ENCODE measurements at regions not wholly inside any gene's neighbourhood (a gene's known extent, or its start where the extent isn't known, plus 50 kb on each side); places are given as distances from the start of the nearest gene placed in this dataset.

DNA sequence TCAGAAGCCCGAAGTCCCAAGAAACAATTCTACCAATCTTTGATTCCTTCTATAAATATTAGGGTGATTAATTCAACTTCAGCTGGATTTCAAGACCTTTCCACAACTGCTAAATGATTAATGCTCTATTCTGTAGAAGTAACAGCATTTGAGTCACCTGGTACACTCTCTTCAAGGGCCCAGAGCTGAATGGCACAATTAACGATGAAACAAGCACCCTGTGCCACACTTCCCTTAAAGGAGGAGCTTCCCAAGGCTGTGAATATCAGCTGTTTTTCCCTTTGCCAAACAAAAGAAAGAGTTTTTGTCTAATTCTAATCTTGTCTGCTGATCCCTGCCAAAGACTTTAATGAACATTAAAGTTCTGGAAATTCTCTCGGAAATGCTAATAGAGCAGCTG is 56.0 kb downstream of the BOD1L2 start:
- no peak for ATAC-seq (replicated peaks)
- Mint-ChIP-seq H3K27me3 (peaks cover 17 to 38% of the 10 kb centered on the region in 2 donors), H3K9me3 (no peaks in the 10 kb centered on the region), H3K27ac (no peak overlapping the region), H3K4me3 (no peak overlapping the region), H3K36me3 (no peaks in the 10 kb centered on the region), H3K4me1 (no peaks in the 10 kb centered on the region)
- DNase-seq = no peak

GRCh38 chr18:57205641-57206040 is 58.8 kb downstream of the BOD1L2 start:
- H3K27me3 Mint-ChIP-seq = peaks cover 29 to 44% of the 10 kb centered on the region in 2 donors
- H3K9me3 Mint-ChIP-seq = no peaks in the 10 kb centered on the region
- peaks cover 7 to 8% of the 10 kb centered on the region in 2 donors for H3K4me1 Mint-ChIP-seq
- no peaks in the 10 kb centered on the region for H3K36me3 Mint-ChIP-seq
- ATAC-seq (replicated peaks) (no peak), DNase-seq (no peak)
- H3K27ac Mint-ChIP-seq = no peak overlapping the region
- H3K4me3 Mint-ChIP-seq = no peak overlapping the region

- Mint-ChIP-seq H3K9me3 (no peaks in the 10 kb centered on the region), H3K27ac (no peak overlapping the region), H3K27me3 (peaks cover 36 to 47% of the 10 kb centered on the region in 2 donors), H3K4me3 (no peak overlapping the region), H3K4me1 (peaks cover 7 to 8% of the 10 kb centered on the region in 2 donors), H3K36me3 (no peaks in the 10 kb centered on the region)
- DNase-seq (no peak), ATAC-seq (replicated peaks) (no peak)
Measured at GRCh38 chr18:57207124-57207916, 60.4 kb downstream of the BOD1L2 start.

DNA sequence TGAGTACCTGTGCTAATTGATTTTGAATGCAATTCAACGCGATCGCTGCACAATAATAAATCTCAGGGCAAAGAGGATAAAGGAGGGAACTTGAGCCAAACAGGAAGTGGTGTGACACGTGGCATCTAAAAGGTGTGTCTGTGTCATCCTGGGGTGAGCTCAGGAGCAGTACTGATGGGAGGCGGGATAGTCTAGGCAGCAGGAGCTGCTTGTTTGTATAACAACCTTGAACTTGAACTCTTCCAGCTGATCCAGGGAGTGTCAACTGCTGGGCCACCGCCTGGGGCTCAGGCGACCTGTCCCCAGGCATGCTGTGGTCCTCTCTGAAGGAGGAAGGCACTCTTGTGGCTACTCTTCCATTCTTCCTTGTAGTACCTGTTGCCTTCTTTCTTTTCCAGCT is 61.2 kb downstream of the BOD1L2 start:
- H3K27me3 Mint-ChIP-seq = peaks cover 40 to 51% of the 10 kb centered on the region in 2 donors
- DNase-seq = no peak
- no peak for ATAC-seq (replicated peaks)
- H3K27ac Mint-ChIP-seq = no peak overlapping the region
- H3K9me3 Mint-ChIP-seq = no peaks in the 10 kb centered on the region
- no peak overlapping the region for H3K4me3 Mint-ChIP-seq
- peaks cover 7 to 8% of the 10 kb centered on the region in 2 donors for H3K4me1 Mint-ChIP-seq
- no peaks in the 10 kb centered on the region for H3K36me3 Mint-ChIP-seq

DNA sequence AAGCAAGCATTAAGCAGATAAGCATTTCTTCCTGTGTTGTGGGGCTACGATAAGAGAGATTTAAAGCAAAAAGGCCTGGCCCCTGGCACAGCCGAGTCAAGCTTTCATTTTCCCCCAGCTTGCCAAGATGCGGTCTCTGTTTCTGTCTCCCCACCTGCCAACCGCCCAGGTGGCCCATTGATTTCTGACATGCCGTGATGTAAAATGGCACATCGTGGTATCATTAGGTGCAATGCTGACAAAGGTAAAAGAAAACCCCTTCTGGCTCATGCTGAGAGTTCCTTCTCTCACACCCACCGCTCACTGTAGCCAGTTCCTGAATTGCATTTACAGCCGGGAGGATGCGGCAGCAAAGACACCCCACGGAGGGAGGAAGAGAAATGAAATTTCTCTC is 62.8 kb downstream of the BOD1L2 start:
- DNase-seq = peak; percentile 13
- H3K4me3 Mint-ChIP-seq = peak overlapping the region; percentile 21 to 38
- no peaks in the 10 kb centered on the region for H3K9me3 Mint-ChIP-seq
- H3K27ac Mint-ChIP-seq = no peak overlapping the region
- peaks cover 7 to 8% of the 10 kb centered on the region in 2 donors for H3K4me1 Mint-ChIP-seq
- peak; percentile 70 to 89 for ATAC-seq (replicated peaks)
- peaks cover 43 to 62% of the 10 kb centered on the region in 2 donors for H3K27me3 Mint-ChIP-seq
- no peaks in the 10 kb centered on the region for H3K36me3 Mint-ChIP-seq

- Mint-ChIP-seq H3K9me3 (no peaks in the 10 kb centered on the region), H3K4me3 (peak overlapping the region in 1 of 2 donors; percentile 21), H3K27me3 (peaks cover 43 to 62% of the 10 kb centered on the region in 2 donors), H3K27ac (peak overlapping the region; percentile 43), H3K36me3 (no peaks in the 10 kb centered on the region), H3K4me1 (peaks cover 7 to 8% of the 10 kb centered on the region in 2 donors)
- ATAC-seq (replicated peaks) (peak; percentile 10 to 67), DNase-seq (no peak)
Measured at GRCh38 chr18:57210107-57210715, 63.3 kb downstream of the BOD1L2 start.

- Mint-ChIP-seq H3K27ac (no peak overlapping the region), H3K27me3 (peaks cover 43 to 62% of the 10 kb centered on the region in 2 donors), H3K9me3 (no peaks in the 10 kb centered on the region), H3K4me3 (no peak overlapping the region), H3K4me1 (peaks cover 7 to 8% of the 10 kb centered on the region in 2 donors), H3K36me3 (no peaks in the 10 kb centered on the region)
- ATAC-seq (replicated peaks) (no peak), DNase-seq (no peak)
Measured at GRCh38 chr18:57210716-57211411, 64.0 kb downstream of the BOD1L2 start.

GRCh38 chr18:57211412-57211750 is 64.5 kb downstream of the BOD1L2 start:
- no peaks in the 10 kb centered on the region for H3K36me3 Mint-ChIP-seq
- no peaks in the 10 kb centered on the region for H3K9me3 Mint-ChIP-seq
- peaks cover 43 to 58% of the 10 kb centered on the region in 2 donors for H3K27me3 Mint-ChIP-seq
- no peak overlapping the region for H3K4me3 Mint-ChIP-seq
- DNase-seq (no peak), ATAC-seq (replicated peaks) (no peak)
- no peak overlapping the region for H3K27ac Mint-ChIP-seq
- peaks cover 7 to 8% of the 10 kb centered on the region in 2 donors for H3K4me1 Mint-ChIP-seq

DNA sequence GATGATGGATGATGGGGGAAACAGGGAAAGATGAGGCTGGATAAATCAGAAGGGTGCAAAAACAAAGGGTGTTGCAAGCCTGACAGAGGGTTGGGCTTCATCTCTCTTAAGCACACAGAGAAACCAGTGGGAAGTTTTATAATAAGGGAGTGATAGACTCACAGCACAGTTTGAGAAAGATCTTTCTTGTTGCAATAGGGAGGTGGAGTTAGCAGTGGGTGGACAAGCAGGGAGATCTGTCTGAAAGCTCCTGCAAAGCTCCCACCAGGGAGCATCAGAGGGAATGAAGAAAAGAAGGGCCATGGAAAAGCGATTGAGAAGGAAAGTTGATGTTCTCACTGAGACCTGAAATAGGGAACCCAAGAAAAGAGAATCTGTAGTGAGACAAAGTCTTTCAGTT is 64.9 kb downstream of the BOD1L2 start:
- Mint-ChIP-seq H3K9me3 (no peaks in the 10 kb centered on the region), H3K27ac (no peak overlapping the region), H3K27me3 (peaks cover 43 to 56% of the 10 kb centered on the region in 2 donors), H3K4me1 (peaks cover 7 to 8% of the 10 kb centered on the region in 2 donors), H3K4me3 (no peak overlapping the region), H3K36me3 (no peaks in the 10 kb centered on the region)
- DNase-seq (no peak), ATAC-seq (replicated peaks) (no peak)

- Mint-ChIP-seq H3K4me1 (peaks cover 7 to 8% of the 10 kb centered on the region in 2 donors), H3K36me3 (no peaks in the 10 kb centered on the region), H3K27ac (no peak overlapping the region), H3K9me3 (no peaks in the 10 kb centered on the region), H3K27me3 (peaks cover 43 to 56% of the 10 kb centered on the region in 2 donors), H3K4me3 (no peak overlapping the region)
- DNase-seq (no peak), ATAC-seq (replicated peaks) (no peak)
Measured at GRCh38 chr18:57212678-57213077, 65.8 kb downstream of the BOD1L2 start.

DNA sequence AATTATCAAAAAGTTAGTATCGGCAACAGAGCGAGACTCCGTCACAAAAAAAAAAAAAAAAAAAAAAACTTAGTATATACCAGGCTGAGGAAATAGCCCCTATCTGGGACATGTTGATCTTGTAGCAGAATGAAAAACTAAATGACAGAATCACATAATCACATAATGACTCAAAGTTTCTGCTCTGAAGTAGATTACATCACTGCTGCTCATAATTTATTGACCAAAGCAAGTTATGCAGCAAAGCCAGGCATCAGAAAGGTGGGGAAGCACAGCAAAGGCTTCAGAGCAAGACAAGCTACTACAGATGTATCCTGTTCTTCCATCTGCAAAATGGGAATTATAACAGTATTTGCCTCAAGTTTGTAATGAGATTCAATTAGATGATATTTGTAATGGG is 68.1 kb downstream of the BOD1L2 start:
- H3K4me3 Mint-ChIP-seq = no peak overlapping the region
- H3K36me3 Mint-ChIP-seq = no peaks in the 10 kb centered on the region
- peaks cover 1 to 2% of the 10 kb centered on the region in 2 donors for H3K4me1 Mint-ChIP-seq
- no peaks in the 10 kb centered on the region for H3K9me3 Mint-ChIP-seq
- no peak for DNase-seq
- peaks cover 26 to 41% of the 10 kb centered on the region in 2 donors for H3K27me3 Mint-ChIP-seq
- ATAC-seq (replicated peaks) = no peak
- no peak overlapping the region for H3K27ac Mint-ChIP-seq

- Mint-ChIP-seq H3K4me3 (no peak overlapping the region), H3K4me1 (no peaks in the 10 kb centered on the region), H3K9me3 (no peaks in the 10 kb centered on the region), H3K27me3 (peaks cover 24 to 36% of the 10 kb centered on the region in 2 donors), H3K36me3 (no peaks in the 10 kb centered on the region), H3K27ac (no peak overlapping the region)
- ATAC-seq (replicated peaks) = no peak
- DNase-seq = no peak
Measured at GRCh38 chr18:57218281-57218680, 71.4 kb downstream of the BOD1L2 start.

GRCh38 chr18:57219964-57220363 is 73.1 kb downstream of the BOD1L2 start:
- Mint-ChIP-seq H3K27me3 (peaks cover 23 to 26% of the 10 kb centered on the region in 2 donors), H3K9me3 (no peaks in the 10 kb centered on the region), H3K4me3 (no peak overlapping the region), H3K4me1 (no peaks in the 10 kb centered on the region), H3K27ac (no peak overlapping the region), H3K36me3 (no peaks in the 10 kb centered on the region)
- no peak for ATAC-seq (replicated peaks)
- DNase-seq = no peak

- no peak for DNase-seq
- Mint-ChIP-seq H3K4me1 (no peaks in the 10 kb centered on the region), H3K36me3 (no peaks in the 10 kb centered on the region), H3K27ac (no peak overlapping the region), H3K27me3 (peaks cover 26% of the 10 kb centered on the region in 2 donors), H3K9me3 (no peaks in the 10 kb centered on the region), H3K4me3 (no peak overlapping the region)
- ATAC-seq (replicated peaks) = no peak
Measured at GRCh38 chr18:57220480-57220879, 73.6 kb downstream of the BOD1L2 start.

Measured in stimulated activated naive B cell treated with anti-CD40 and anti-IgM and Interleukin-4, amounts not matched to agents 10 μg/mL and 1 μg/mL and 100 μg/mL, for 72 hours (primary cell).